Prostate gland (tissue), 2 donors: ENCODE measurements at regions not wholly inside any gene's neighbourhood (a gene's known extent, or its start where the extent isn't known, plus 50 kb on each side); places are given as distances from the start of the nearest gene placed in this dataset.

Source experiments
- CTCF ChIP-seq, 4 experiments: fragments of 200-600 bp in 2 of 4; fragments of 450-650 bp in 2 of 4; sonication (generic) in 2 of 4; IDR thresholded peaks; 1 replicate in 3 of 4; 2 replicates in 1 of 4; pipeline ENCODE4 v1.5.1; 2016 to 2019; ENCODE audit warnings: antibody characterized with exemption in 4 of 4, mild to moderate bottlenecking in 2 of 4, moderate library complexity in 2 of 4
- POLR2A ChIP-seq: fragments of 450-650 bp; IDR thresholded peaks from one replicate; pipeline ENCODE4 v1.6.1; 2016; ENCODE audit warnings: antibody characterized with exemption, mild to moderate bottlenecking
- POLR2AphosphoS5 ChIP-seq: sonication (generic); formaldehyde crosslinking; IDR thresholded peaks from one replicate; pipeline ENCODE4 v1.6.1; 2017; ENCODE audit warnings: antibody characterized with exemption

GRCh38 chr15:93201940-93202339, 112.9 kb upstream of the RGMA start:
- no peak for TF ChIP-seq CTCF (IDR thresholded peaks at IDR 0.05)
- TF ChIP-seq POLR2AphosphoS5: no peak
- no peak for TF ChIP-seq POLR2A
